A549 (cell line): ENCODE measurements at regions not wholly inside any gene's neighbourhood (a gene's known extent, or its start where the extent isn't known, plus 50 kb on each side); places are given as distances from the start of the nearest gene placed in this dataset.

Experiments used
- CTCF ChIP-seq: fragments of >200 bp; sonication (Bioruptor Twin); formaldehyde crosslinking; IDR thresholded peaks from 3 replicates; pipeline ENCODE4 v1.5.1; 2016
- HDAC2 ChIP-seq: fragments of 200-600 bp; sonication (generic); IDR thresholded peaks from 2 replicates; pipeline ENCODE4 v1.6.1; 2016
- HOXB5 ChIP-seq: fragments of 250-450 bp; sonication (Bioruptor Pico); IDR thresholded peaks from 2 replicates; pipeline ENCODE4 v1.5.0; 2020; ENCODE audit warnings: mild to moderate bottlenecking, moderate library complexity

GRCh38 chr18:5705393-5705792 lies 161.6 kb upstream of the EPB41L3 start:
- no peak for TF ChIP-seq CTCF
- TF ChIP-seq HDAC2: no peak
- TF ChIP-seq HOXB5 (CRISPR knock-in tag): no peak
